ENCODE measurements at regions not wholly inside any gene's neighbourhood (a gene's known extent, or its start where the extent isn't known, plus 50 kb on each side); places are given as distances from the start of the nearest gene placed in this dataset.

DNA sequence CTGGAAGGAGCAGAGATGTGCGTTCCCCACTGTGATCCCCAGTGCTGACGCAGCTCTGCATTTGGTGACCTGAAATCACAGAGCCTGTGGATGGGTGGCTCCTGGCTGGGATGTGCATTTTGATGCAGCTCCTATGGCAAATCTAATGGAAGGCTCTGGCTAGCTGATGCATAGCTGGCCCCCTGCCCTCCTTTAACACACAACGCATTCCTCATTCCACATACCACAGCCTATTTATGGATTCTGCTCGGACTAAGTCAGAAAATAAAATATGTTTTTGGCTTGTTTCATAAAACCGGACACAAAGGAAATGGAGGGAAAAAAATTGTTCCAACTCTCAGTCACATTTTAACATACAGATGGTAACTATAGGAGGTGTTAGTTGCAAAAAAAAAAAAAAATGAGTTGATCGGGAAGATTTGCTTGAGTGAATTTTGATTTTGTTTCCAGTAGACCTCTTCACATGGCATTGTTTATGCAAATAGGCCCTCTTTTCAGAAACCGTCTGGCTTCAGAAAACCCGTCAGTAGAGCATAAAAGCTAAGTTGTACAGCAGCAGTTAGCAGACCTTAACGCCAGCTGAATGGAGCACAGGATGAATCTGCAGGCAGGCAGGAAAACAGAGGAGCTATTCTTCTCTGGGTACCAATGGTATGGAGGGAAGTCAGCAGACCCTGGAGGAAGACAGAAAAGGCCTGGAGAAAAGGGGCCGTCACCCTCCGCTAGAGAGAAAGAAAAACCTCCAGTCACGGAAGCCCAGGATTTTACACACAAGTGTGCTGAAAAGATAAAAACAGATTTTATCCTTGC is 215.4 kb downstream of the HDGFL1 start:
- Histone ChIP-seq H3K4me3 (replicated peaks in 1 of 3; ENCODE audit: insufficient read depth in 1 of 3, low read depth in 1 of 3, low read length in 3 of 3) (no peak overlapping the region), H2AFZ (ENCODE audit: low read depth, low read length) (peak overlapping the region; percentile 73), H4K20me1 (replicated peaks; ENCODE audit: control insufficient read depth, extremely low read depth, insufficient read depth, low read length) (no peaks in the 10 kb centered on the region), H3K9me3 (replicated peaks; ENCODE audit: control insufficient read depth, insufficient read depth, low read length) (no peaks in the 10 kb centered on the region), H3K4me1 (ENCODE audit: control insufficient read depth, extremely low read depth, insufficient read depth, low read length) (no peaks in the 10 kb centered on the region), H3K27me3 (ENCODE audit: control insufficient read depth in 2 of 2, insufficient read depth in 2 of 2, low read length in 2 of 2) (no peaks in the 10 kb centered on the region), H3K4me2 (ENCODE audit: insufficient read depth, low read length) (no peak overlapping the region), H3K27ac (ENCODE audit: insufficient read depth, low read depth, low read length) (no peak overlapping the region), H3K79me2 (ENCODE audit: control insufficient read depth, insufficient read depth, low read length) (no peaks in the 10 kb centered on the region), H3K9ac (replicated peaks; ENCODE audit: extremely low read depth, insufficient read depth, low read length) (no peak overlapping the region), H3K36me3 (ENCODE audit: control insufficient read depth in 2 of 2, extremely low read depth in 1 of 2, insufficient read depth in 2 of 2, low read length in 2 of 2) (no peaks in the 10 kb centered on the region), H3K9me1 (replicated peaks; ENCODE audit: control insufficient read depth, extremely low read depth, insufficient read depth, low read length) (no peaks in the 10 kb centered on the region)
- DNase-seq (ENCODE audit: low read depth, low spot score) (peak; percentile 11), FAIRE-seq (no peak)
- CTCF ChIA-PET, result interaction anchor here (0.7 to 0.8 kb wide), 5 partner anchors 26 to 759 kb away, joined by 3 to 5 read pairs (median 3); no protein-coding TSS in a partner anchor
- BruUV-seq (replicated peaks), result no TSS peak
- intact Hi-C loops (cut with micrococcal nuclease) (no loop called here), dilution Hi-C loops (cut with MboI; ENCODE audit: extremely low pct_ligation_motif_present, low sequenced_read_pairs) (no loop called here)
- TF ChIP-seq MYC (IDR thresholded peaks at IDR 0.05; ENCODE audit: low read depth, low read length) (no peak), GATA2 (IDR thresholded peaks at IDR 0.05; ENCODE audit: insufficient read depth, insufficient read length, low read depth, low read length) (no peak), MAX (IDR thresholded peaks at IDR 0.05; ENCODE audit: insufficient read depth, insufficient read length) (no peak), EZH2 (IDR thresholded peaks at IDR 0.05; ENCODE audit: borderline replicate concordance, low read depth, low read length, severe bottlenecking) (no peak), POLR2A (IDR thresholded peaks at IDR 0.05; ENCODE audit: low read depth, low read length) (no peak), POLR2AphosphoS5 (IDR thresholded peaks at IDR 0.05; ENCODE audit: insufficient read depth, low read depth, low read length) (no peak), CTCF (IDR thresholded peaks at IDR 0.05; ENCODE audit: extremely low read depth in 1 of 2, insufficient read depth in 1 of 2, low read depth in 1 of 2, low read length in 2 of 2) (no peak), JUN (IDR thresholded peaks at IDR 0.05; ENCODE audit: borderline replicate concordance, insufficient read depth, insufficient read length, low read depth) (no peak), FOS (IDR thresholded peaks at IDR 0.05; ENCODE audit: borderline replicate concordance, insufficient read depth, low read length) (no peak)
- POLR2A ChIA-PET, result no interaction called here
